ENCODE measurements at regions not wholly inside any gene's neighbourhood (a gene's known extent, or its start where the extent isn't known, plus 50 kb on each side); places are given as distances from the start of the nearest gene placed in this dataset.

- no peak overlapping the region for H3K4me2 ChIP-seq (ENCODE audit: insufficient read depth, insufficient read length, low read length)
- H3K4ac ChIP-seq (ENCODE audit: low read depth, low read length) = no peak overlapping the region
- WGBS (ENCODE audit: extremely low coverage, insufficient read length, low lambda C conversion rate) = no CpG with 5 or more reads among the region's 1 CpG
- Mint-ChIP-seq H3K4me3 (no peak overlapping the region), H3K36me3 (ENCODE audit: insufficient read depth in 1 of 3, low read depth in 3 of 3) (peaks cover 32 to 64% (median 62%) of the 10 kb centered on the region in 3 experiments), H3K27me3 (ENCODE audit: low read depth) (no peaks in the 10 kb centered on the region), H3K27ac (no peak overlapping the region; a peak in 1 of 7 replicates), H3K9me3 (peaks cover 60 to 80% of the 10 kb centered on the region in 2 experiments), H3K4me1 (no peaks in the 10 kb centered on the region)
- no peak overlapping the region for H3T11ph ChIP-seq (ENCODE audit: low read length)
- H3K79me2 ChIP-seq (ENCODE audit: insufficient read depth, low read length) = no peaks in the 10 kb centered on the region
- no peak overlapping the region for H4K91ac ChIP-seq (ENCODE audit: insufficient read length, low read depth, low read length)
- TF ChIP-seq, protein P1, sequence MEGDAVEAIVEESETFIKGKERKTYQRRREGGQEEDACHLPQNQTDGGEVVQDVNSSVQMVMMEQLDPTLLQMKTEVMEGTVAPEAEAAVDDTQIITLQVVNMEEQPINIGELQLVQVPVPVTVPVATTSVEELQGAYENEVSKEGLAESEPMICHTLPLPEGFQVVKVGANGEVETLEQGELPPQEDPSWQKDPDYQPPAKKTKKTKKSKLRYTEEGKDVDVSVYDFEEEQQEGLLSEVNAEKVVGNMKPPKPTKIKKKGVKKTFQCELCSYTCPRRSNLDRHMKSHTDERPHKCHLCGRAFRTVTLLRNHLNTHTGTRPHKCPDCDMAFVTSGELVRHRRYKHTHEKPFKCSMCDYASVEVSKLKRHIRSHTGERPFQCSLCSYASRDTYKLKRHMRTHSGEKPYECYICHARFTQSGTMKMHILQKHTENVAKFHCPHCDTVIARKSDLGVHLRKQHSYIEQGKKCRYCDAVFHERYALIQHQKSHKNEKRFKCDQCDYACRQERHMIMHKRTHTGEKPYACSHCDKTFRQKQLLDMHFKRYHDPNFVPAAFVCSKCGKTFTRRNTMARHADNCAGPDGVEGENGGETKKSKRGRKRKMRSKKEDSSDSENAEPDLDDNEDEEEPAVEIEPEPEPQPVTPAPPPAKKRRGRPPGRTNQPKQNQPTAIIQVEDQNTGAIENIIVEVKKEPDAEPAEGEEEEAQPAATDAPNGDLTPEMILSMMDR (conservative IDR thresholded peaks at IDR 0.05) = no peak
- H4K20me1 ChIP-seq (ENCODE audit: control insufficient read depth, insufficient read depth, insufficient read length) = no peaks in the 10 kb centered on the region
- H4K8ac ChIP-seq (replicated peaks; ENCODE audit: insufficient read length, low read depth, low read length) = no peak overlapping the region
- no peaks in the 10 kb centered on the region for H3K79me1 ChIP-seq (ENCODE audit: insufficient read depth, low read depth, low read length, poor library complexity, severe bottlenecking)
- H3K56ac ChIP-seq (ENCODE audit: insufficient read length, low read depth, low read length) = no peak overlapping the region
- H2AK5ac ChIP-seq (ENCODE audit: insufficient read length, low read length) = no peak overlapping the region
- H2AFZ ChIP-seq (ENCODE audit: low read length) = no peak overlapping the region
- H2BK15ac ChIP-seq (ENCODE audit: low read depth, low read length) = no peak overlapping the region
- no peak overlapping the region for H4K5ac ChIP-seq (ENCODE audit: insufficient read length, low read depth, low read length)
- no peak overlapping the region for H3K27ac ChIP-seq (ENCODE audit: insufficient read length, low read depth, low read length)
- H3K9ac ChIP-seq (ENCODE audit: extremely low read depth, insufficient read length, low read length) = no peak overlapping the region
- H2BK5ac ChIP-seq (ENCODE audit: insufficient read length, low read length) = no peak overlapping the region
- no peak overlapping the region for H2BK120ac ChIP-seq (ENCODE audit: low read depth, low read length, poor library complexity, severe bottlenecking)
- no peak for DNase-seq
- H3K4me1 ChIP-seq (ENCODE audit: insufficient read depth, low read length) = no peaks in the 10 kb centered on the region
- H3K9me3 ChIP-seq (ENCODE audit: control insufficient read depth, low read depth, low read length) = peaks cover 46% of the 10 kb centered on the region
- no peak overlapping the region for H2BK20ac ChIP-seq (ENCODE audit: low read depth, low read length, poor library complexity, severe bottlenecking)
- H3K23ac ChIP-seq (ENCODE audit: insufficient read length, low read depth, low read length) = no peak overlapping the region
- H3K18ac ChIP-seq (ENCODE audit: insufficient read length, low read depth, low read length) = no peak overlapping the region
- no peaks in the 10 kb centered on the region for H3K27me3 ChIP-seq (ENCODE audit: insufficient read depth, low read length)
- no peak overlapping the region for H3K14ac ChIP-seq (ENCODE audit: insufficient read depth, low read length)
- no peak overlapping the region for H2BK12ac ChIP-seq (ENCODE audit: insufficient read length, low read depth, low read length)
- H3K23me2 ChIP-seq (ENCODE audit: insufficient read length, low read depth, low read length, poor library complexity, severe bottlenecking) = no peaks in the 10 kb centered on the region
Measured at GRCh38 chr4:116015062-116015461, 901.6 kb upstream of the NDST4 start.
